Upper lobe of right lung (tissue), 1 donor: ENCODE measurements at regions not wholly inside any gene's neighbourhood (a gene's known extent, or its start where the extent isn't known, plus 50 kb on each side); places are given as distances from the start of the nearest gene placed in this dataset.

Source experiments
- ATAC-seq: fragments of 200-7000 bp; cut with Tn5 transposase; one replicate; pipeline ENCODE4 v1.9.1; 2020; ENCODE audit warnings: mild to moderate bottlenecking, moderate library complexity
- DNase-seq: peaks from one replicate; pipeline ENCODE4 v3.0.0-alpha.2; 2020
- H3K27ac ChIP-seq: fragments of 200-600 bp; one replicate; pipeline ENCODE4 v1.8.0; 2022
- H3K27me3 ChIP-seq: fragments of 200-600 bp; one replicate; pipeline ENCODE4 v1.8.0; 2022; ENCODE audit warnings: mild to moderate bottlenecking
- H3K36me3 ChIP-seq: fragments of 200-600 bp; one replicate; pipeline ENCODE4 v1.8.0; 2022
- H3K4me1 ChIP-seq: fragments of 200-600 bp; one replicate; pipeline ENCODE4 v1.8.0; 2022
- H3K4me3 ChIP-seq: fragments of 200-600 bp; one replicate; pipeline ENCODE4 v1.8.0; 2022; ENCODE audit warnings: mild to moderate bottlenecking
- H3K9me3 ChIP-seq: fragments of 200-600 bp; one replicate; pipeline ENCODE4 v1.8.0; 2022
- intact Hi-C: fragments of 100-400 bp; cut with DNase I; formaldehyde crosslinking; loops from one replicate; pipeline ENCODE4 v1.11.0; 2022
- TF ChIP-seq, protein P1 (sequence below): fragments of 200-600 bp; IDR thresholded peaks from one replicate; pipeline ENCODE4 v1.8.0; 2022; ENCODE audit warnings: antibody characterized with exemption
- donor health status: DM: no; HTN: yes; CAD: no; lungs with severe emphysema.

DNA sequence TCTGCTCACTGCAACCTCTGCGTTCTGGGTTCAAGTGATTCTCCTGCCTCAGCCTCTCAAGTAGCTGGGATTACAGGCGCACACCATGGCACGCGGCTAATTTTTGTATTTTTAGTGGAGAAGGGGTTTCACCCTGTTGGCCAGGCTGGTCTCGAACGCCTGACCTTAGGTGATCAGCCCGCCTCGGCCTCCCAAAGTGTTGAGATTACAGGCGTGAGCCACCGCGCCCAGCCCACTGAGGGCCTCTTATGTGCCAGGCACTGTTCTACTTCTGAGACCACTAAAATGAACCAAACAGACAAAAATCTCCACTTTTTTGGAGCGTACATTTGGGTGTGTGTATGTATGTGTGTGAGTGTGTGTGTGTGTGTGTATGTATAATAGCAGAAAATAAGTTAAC, 117.2 kb upstream of the H2AZ1 start:
- H3K4me3 ChIP-seq: no peak overlapping the region
- H3K27ac ChIP-seq: no peak overlapping the region
- no peaks in the 10 kb centered on the region for H3K9me3 ChIP-seq
- no peak for DNase-seq
- no peaks in the 10 kb centered on the region for H3K27me3 ChIP-seq
- H3K4me1 ChIP-seq: no peaks in the 10 kb centered on the region
- TF ChIP-seq, protein P1, sequence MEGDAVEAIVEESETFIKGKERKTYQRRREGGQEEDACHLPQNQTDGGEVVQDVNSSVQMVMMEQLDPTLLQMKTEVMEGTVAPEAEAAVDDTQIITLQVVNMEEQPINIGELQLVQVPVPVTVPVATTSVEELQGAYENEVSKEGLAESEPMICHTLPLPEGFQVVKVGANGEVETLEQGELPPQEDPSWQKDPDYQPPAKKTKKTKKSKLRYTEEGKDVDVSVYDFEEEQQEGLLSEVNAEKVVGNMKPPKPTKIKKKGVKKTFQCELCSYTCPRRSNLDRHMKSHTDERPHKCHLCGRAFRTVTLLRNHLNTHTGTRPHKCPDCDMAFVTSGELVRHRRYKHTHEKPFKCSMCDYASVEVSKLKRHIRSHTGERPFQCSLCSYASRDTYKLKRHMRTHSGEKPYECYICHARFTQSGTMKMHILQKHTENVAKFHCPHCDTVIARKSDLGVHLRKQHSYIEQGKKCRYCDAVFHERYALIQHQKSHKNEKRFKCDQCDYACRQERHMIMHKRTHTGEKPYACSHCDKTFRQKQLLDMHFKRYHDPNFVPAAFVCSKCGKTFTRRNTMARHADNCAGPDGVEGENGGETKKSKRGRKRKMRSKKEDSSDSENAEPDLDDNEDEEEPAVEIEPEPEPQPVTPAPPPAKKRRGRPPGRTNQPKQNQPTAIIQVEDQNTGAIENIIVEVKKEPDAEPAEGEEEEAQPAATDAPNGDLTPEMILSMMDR: no peak
- intact Hi-C loops: no loop called here
- no peak for ATAC-seq
- H3K36me3 ChIP-seq: no peaks in the 10 kb centered on the region

DNA sequence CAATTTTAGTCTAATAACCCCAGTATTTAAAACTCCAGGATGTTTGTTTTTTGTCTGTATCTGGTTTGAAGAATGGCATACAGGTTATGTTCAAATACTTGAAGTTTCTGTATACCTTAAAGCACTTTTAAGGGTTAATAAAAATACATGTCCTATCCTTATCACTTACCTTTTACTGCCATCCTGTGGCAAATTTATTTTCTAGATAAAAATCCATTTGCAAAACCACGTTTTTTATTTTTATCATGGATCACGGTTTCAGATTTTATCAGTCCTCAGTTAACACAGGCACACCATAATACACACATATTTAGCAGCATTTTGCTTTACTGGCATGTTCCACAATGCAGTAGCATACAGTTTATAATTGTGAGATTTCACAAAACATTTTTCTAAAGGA, 113.3 kb upstream of the H2AZ1 start:
- ATAC-seq: no peak
- TF ChIP-seq, protein P1: no peak
- Histone ChIP-seq H3K27me3 (no peaks in the 10 kb centered on the region), H3K36me3 (no peaks in the 10 kb centered on the region), H3K4me3 (no peak overlapping the region), H3K4me1 (no peaks in the 10 kb centered on the region), H3K9me3 (no peaks in the 10 kb centered on the region), H3K27ac (no peak overlapping the region)
- intact Hi-C loops: no loop called here
- no peak for DNase-seq

DNA sequence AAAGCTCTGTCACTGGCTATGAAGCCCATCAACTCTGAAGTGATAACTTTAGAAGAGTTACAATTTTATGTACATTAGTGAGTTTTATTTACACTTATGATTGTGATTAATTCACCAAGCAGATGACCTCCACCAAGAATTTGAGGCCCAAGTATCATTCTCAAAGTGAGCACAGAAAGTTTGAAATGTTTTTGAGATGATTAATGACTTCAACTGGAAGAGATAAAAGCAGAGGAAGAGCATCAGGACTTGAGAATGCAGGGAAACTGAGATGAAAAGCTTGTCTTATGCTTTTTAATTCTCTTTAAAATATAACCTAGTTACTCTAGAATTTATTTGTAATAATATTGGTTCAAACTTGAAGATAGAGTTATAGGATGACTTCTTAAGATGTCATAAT, 112.8 kb upstream of the H2AZ1 start:
- ATAC-seq (no peak), DNase-seq (no peak)
- H3K4me1 ChIP-seq: no peaks in the 10 kb centered on the region
- no peak overlapping the region for H3K27ac ChIP-seq
- H3K27me3 ChIP-seq: no peaks in the 10 kb centered on the region
- H3K9me3 ChIP-seq: no peaks in the 10 kb centered on the region
- TF ChIP-seq, protein P1: no peak
- no peaks in the 10 kb centered on the region for H3K36me3 ChIP-seq
- no peak overlapping the region for H3K4me3 ChIP-seq
- intact Hi-C loops: no loop called here

DNA sequence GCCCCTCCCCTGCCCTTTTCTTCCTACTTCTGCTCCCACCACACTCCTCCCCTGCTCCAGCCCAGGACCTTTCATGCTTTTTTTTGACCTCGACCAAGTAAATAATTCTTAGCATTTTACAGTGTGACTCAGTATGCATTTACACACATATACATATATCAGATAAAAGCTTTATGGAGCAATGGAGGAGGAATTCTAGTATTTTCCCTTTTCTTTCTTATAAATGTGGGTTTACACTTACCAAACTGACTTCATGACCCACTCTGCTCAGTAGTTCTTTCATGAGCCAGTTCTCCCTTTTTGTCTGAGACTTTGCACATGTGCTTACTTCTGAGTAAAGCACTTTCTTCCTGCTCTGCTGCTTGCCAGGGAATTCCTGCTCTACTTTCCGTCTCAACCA, 111.8 kb upstream of the H2AZ1 start:
- H3K27me3 ChIP-seq: no peaks in the 10 kb centered on the region
- TF ChIP-seq, protein P1: no peak
- no peaks in the 10 kb centered on the region for H3K9me3 ChIP-seq
- H3K4me1 ChIP-seq: no peaks in the 10 kb centered on the region
- ATAC-seq (no peak), DNase-seq (no peak)
- no peaks in the 10 kb centered on the region for H3K36me3 ChIP-seq
- H3K27ac ChIP-seq: no peak overlapping the region
- intact Hi-C loops: no loop called here
- H3K4me3 ChIP-seq: no peak overlapping the region

DNA sequence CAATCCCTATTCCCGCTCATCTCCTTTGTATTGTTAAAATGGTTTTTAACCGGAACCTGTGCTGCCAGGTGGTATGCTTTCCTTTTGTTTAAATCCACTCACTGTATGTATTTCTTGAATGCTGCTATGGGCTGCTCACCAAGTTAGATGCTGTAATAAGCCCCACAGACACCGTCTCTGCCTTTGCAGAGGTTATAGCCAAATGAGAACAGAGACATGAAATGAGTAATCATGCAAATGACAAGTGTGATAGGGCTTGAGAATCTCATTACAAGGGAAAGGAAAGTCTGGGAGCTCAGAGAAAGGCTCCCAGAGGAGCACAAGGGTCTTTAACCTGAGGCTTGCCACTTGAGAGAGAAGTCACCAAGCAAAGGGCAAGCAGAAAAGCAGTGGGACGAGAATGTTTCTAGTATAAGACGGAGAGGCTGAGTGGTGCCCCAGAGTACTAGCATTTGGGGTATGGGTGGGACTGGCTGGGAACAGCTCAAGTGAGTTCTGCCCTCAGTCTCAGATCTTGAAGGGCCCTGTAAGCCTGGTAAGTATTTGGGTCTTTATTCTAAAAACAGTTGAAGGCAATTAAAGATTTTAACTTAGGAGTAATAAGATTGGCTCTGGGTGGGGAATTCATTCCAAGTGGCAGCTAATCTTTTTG, 110.8 kb upstream of the H2AZ1 start:
- Histone ChIP-seq H3K36me3 (no peaks in the 10 kb centered on the region), H3K4me3 (no peak overlapping the region), H3K27me3 (no peaks in the 10 kb centered on the region), H3K4me1 (no peaks in the 10 kb centered on the region), H3K27ac (no peak overlapping the region), H3K9me3 (no peaks in the 10 kb centered on the region)
- intact Hi-C loops: no loop called here
- DNase-seq: no peak
- TF ChIP-seq, protein P1: no peak
- no peak for ATAC-seq

DNA sequence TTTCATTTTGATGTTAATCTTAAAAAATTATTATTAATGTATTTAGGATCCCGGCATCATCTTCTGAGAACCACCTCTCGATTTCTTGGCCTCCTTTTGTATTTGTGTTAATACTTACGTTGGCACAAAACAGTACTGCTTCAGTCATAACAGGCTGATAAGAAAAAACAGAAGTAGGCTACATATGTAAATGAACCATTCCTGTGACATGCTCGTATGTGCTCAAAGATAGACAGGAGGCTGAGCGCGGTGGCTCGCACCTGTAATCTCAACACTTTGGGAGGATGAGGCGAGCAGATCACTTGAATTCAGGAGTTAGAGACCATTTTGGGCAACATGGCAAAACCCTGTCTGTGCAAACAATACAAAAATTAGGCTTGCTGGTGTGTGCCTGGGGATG, 109.4 kb upstream of the H2AZ1 start:
- DNase-seq (no peak), ATAC-seq (no peak)
- intact Hi-C loops: no loop called here
- Histone ChIP-seq H3K4me3 (no peak overlapping the region), H3K9me3 (no peaks in the 10 kb centered on the region), H3K4me1 (no peaks in the 10 kb centered on the region), H3K27ac (no peak overlapping the region), H3K27me3 (no peaks in the 10 kb centered on the region), H3K36me3 (no peaks in the 10 kb centered on the region)
- TF ChIP-seq, protein P1: no peak
